HepG2 (cell line): ENCODE measurements at regions not wholly inside any gene's neighbourhood (a gene's known extent, or its start where the extent isn't known, plus 50 kb on each side); places are given as distances from the start of the nearest gene placed in this dataset.

Experiments
- CENPX ChIP-seq: sonication (generic); formaldehyde crosslinking; IDR thresholded peaks from 2 replicates; pipeline ENCODE4 v1.9.0; 2021; ENCODE audit warnings: mild to moderate bottlenecking, missing genetic modification reagents, moderate library complexity
- REPIN1 ChIP-seq: sonication (generic); formaldehyde crosslinking; IDR thresholded peaks from 2 replicates; pipeline ENCODE4 v1.8.0; 2022; ENCODE audit warnings: missing genetic modification reagents, low read depth, mild to moderate bottlenecking, borderline replicate concordance
- TF ChIP-seq, protein P1 (sequence below): sonication (generic); formaldehyde crosslinking; IDR thresholded peaks from 2 replicates; pipeline ENCODE4 v1.5.0; 2020; ENCODE audit warnings: mild to moderate bottlenecking, missing genetic modification reagents, moderate library complexity

DNA sequence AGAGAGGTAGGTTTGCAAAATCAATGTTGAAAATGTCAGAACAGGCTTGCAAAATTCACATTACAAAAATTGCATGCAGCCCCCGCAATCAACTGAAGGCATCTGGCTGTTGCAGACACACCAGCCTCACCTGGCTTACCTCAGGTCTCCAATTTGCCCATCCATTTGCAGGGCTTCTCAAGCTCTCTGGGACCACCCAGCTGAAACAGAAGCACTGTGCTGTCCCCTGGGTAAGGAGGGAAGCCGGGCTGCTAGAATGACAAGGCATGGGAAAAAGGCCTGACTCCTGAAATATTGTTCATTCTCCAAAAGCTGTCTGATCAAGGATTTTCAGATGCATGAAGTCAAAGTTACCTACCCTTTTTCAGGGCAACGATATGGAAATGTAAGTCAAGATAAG is 52.6 kb upstream of the CD93 start:
- TF ChIP-seq REPIN1 (CRISPR knock-in tag) (no peak), CENPX (CRISPR knock-in tag) (no peak)
- TF ChIP-seq, protein P1, sequence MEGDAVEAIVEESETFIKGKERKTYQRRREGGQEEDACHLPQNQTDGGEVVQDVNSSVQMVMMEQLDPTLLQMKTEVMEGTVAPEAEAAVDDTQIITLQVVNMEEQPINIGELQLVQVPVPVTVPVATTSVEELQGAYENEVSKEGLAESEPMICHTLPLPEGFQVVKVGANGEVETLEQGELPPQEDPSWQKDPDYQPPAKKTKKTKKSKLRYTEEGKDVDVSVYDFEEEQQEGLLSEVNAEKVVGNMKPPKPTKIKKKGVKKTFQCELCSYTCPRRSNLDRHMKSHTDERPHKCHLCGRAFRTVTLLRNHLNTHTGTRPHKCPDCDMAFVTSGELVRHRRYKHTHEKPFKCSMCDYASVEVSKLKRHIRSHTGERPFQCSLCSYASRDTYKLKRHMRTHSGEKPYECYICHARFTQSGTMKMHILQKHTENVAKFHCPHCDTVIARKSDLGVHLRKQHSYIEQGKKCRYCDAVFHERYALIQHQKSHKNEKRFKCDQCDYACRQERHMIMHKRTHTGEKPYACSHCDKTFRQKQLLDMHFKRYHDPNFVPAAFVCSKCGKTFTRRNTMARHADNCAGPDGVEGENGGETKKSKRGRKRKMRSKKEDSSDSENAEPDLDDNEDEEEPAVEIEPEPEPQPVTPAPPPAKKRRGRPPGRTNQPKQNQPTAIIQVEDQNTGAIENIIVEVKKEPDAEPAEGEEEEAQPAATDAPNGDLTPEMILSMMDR (CRISPR knock-in tag): no peak
